ENCODE measurements at regions not wholly inside any gene's neighbourhood (a gene's known extent, or its start where the extent isn't known, plus 50 kb on each side); places are given as distances from the start of the nearest gene placed in this dataset.

- H3K27me3 ChIP-seq (ENCODE audit: insufficient read depth, low read depth, severe bottlenecking), result no peaks in the 10 kb centered on the region
- H3K9me3 ChIP-seq (ENCODE audit: severe bottlenecking), result no peaks in the 10 kb centered on the region
- no peak overlapping the region for H3K4me3 ChIP-seq (ENCODE audit: low read depth, low read length)
- no peaks in the 10 kb centered on the region for H3K36me3 ChIP-seq
- TF ChIP-seq, protein P1, sequence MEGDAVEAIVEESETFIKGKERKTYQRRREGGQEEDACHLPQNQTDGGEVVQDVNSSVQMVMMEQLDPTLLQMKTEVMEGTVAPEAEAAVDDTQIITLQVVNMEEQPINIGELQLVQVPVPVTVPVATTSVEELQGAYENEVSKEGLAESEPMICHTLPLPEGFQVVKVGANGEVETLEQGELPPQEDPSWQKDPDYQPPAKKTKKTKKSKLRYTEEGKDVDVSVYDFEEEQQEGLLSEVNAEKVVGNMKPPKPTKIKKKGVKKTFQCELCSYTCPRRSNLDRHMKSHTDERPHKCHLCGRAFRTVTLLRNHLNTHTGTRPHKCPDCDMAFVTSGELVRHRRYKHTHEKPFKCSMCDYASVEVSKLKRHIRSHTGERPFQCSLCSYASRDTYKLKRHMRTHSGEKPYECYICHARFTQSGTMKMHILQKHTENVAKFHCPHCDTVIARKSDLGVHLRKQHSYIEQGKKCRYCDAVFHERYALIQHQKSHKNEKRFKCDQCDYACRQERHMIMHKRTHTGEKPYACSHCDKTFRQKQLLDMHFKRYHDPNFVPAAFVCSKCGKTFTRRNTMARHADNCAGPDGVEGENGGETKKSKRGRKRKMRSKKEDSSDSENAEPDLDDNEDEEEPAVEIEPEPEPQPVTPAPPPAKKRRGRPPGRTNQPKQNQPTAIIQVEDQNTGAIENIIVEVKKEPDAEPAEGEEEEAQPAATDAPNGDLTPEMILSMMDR (IDR thresholded peaks at IDR 0.05; ENCODE audit: low read depth, low read length), result no peak
- H3K27ac ChIP-seq, result no peak overlapping the region
- no peak for DNase-seq
Measured at GRCh38 chr22:34115722-34116121, 195.4 kb upstream of the LARGE1 start.

DNA sequence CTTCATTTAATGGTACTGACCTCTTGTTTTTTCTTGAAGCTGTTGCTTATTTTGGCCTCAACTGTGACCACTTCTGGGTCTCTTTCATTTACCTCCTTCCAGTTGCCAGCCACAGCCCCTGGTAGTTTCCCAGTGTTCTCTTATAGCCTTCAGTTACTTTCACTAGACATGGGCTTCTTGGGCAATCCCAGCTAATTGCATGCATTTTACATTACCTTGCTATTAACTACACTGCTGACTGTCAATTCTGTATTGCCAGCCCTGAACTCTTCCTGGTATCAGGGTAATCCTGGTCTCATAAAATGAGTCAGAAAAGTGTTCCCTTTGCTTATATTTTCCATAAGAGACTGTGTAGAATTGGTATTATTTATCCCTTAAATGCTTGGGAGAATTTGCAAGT is 195.8 kb upstream of the LARGE1 start:
- H3K27me3 ChIP-seq (ENCODE audit: insufficient read depth, low read depth, severe bottlenecking), result no peaks in the 10 kb centered on the region
- DNase-seq, result no peak
- TF ChIP-seq, protein P1 (IDR thresholded peaks at IDR 0.05; ENCODE audit: low read depth, low read length), result no peak
- H3K36me3 ChIP-seq, result no peaks in the 10 kb centered on the region
- no peaks in the 10 kb centered on the region for H3K9me3 ChIP-seq (ENCODE audit: severe bottlenecking)
- no peak overlapping the region for H3K27ac ChIP-seq
- no peak overlapping the region for H3K4me3 ChIP-seq (ENCODE audit: low read depth, low read length)

GRCh38 chr22:34122042-34122441 is 201.8 kb upstream of the LARGE1 start:
- H3K36me3 ChIP-seq, result no peaks in the 10 kb centered on the region
- no peak overlapping the region for H3K27ac ChIP-seq
- no peaks in the 10 kb centered on the region for H3K27me3 ChIP-seq (ENCODE audit: insufficient read depth, low read depth, severe bottlenecking)
- no peaks in the 10 kb centered on the region for H3K9me3 ChIP-seq (ENCODE audit: severe bottlenecking)
- no peak overlapping the region for H3K4me3 ChIP-seq (ENCODE audit: low read depth, low read length)
- TF ChIP-seq, protein P1 (IDR thresholded peaks at IDR 0.05; ENCODE audit: low read depth, low read length), result no peak
- DNase-seq, result no peak

DNA sequence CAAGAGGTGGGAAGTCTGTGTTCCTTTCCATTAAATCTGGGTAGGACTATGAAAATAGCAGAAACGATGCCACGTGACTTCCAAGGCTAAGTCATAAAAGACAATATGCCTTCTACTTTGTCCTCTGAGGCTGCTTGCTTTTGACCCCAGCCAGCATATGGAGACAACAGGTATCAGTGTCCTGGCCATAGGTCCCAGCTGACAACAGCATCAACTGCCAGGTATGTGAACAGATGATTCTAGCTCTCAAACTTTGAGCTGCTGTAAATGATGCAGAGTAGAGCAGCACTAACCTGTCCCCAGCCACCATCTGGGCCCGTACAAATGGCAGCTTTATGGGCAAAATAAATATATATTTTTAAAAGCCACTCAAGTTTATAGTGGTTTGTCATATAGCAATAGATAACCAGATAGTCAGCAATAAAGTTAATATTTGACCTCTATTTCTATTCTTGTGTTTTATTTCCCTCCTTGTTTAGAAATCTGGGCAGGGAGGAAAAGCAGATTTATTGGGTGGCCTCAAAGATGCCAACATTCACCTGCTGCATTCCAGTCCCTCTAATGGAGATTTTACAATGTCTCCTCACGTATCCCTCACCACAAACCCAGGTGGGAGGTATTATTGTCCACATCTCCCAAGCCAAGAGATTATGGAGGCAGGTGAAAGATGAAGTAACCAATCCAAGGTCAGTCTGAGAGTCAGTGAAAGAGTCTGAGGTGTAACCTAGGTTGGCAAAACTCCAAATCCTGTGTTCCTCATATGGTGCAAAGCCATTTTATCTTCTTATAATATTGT is 209.6 kb upstream of the LARGE1 start:
- H3K27me3 ChIP-seq (ENCODE audit: insufficient read depth, low read depth, severe bottlenecking), result no peaks in the 10 kb centered on the region
- TF ChIP-seq, protein P1 (IDR thresholded peaks at IDR 0.05; ENCODE audit: low read depth, low read length), result no peak
- H3K36me3 ChIP-seq, result no peaks in the 10 kb centered on the region
- no peak overlapping the region for H3K4me3 ChIP-seq (ENCODE audit: low read depth, low read length)
- H3K27ac ChIP-seq, result no peak overlapping the region
- no peaks in the 10 kb centered on the region for H3K9me3 ChIP-seq (ENCODE audit: severe bottlenecking)
- no peak for DNase-seq

- no peak for DNase-seq
- H3K4me3 ChIP-seq (ENCODE audit: low read depth, low read length), result no peak overlapping the region
- no peaks in the 10 kb centered on the region for H3K9me3 ChIP-seq (ENCODE audit: severe bottlenecking)
- H3K27ac ChIP-seq, result no peak overlapping the region
- TF ChIP-seq, protein P1 (IDR thresholded peaks at IDR 0.05; ENCODE audit: low read depth, low read length), result no peak
- H3K27me3 ChIP-seq (ENCODE audit: insufficient read depth, low read depth, severe bottlenecking), result no peaks in the 10 kb centered on the region
- H3K36me3 ChIP-seq, result no peaks in the 10 kb centered on the region
Measured at GRCh38 chr22:34135749-34136148, 215.5 kb upstream of the LARGE1 start.

DNA sequence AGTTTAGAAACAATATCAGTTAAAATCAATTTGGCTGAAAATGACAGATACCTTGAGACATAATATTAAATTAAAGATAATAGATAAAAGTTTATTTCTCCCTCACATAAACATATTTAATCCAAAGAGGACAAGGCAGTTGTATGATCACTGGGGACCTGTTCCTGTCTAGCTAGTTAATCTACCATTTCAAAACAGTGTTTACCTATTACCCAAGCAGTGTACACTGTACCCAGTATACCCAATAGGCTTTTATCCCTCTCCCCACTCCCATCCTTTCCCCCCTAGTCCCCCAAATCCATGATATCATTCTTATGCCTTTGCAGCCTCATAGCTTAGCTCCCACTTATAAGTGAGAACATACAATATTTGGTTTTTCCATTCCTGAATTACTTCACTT is 229.7 kb upstream of the LARGE1 start:
- H3K4me3 ChIP-seq (ENCODE audit: low read depth, low read length), result no peak overlapping the region
- TF ChIP-seq, protein P1 (IDR thresholded peaks at IDR 0.05; ENCODE audit: low read depth, low read length), result no peak
- DNase-seq, result no peak
- no peak overlapping the region for H3K27ac ChIP-seq
- no peaks in the 10 kb centered on the region for H3K36me3 ChIP-seq
- H3K27me3 ChIP-seq (ENCODE audit: insufficient read depth, low read depth, severe bottlenecking), result no peaks in the 10 kb centered on the region
- peaks cover 3% of the 10 kb centered on the region for H3K9me3 ChIP-seq (ENCODE audit: severe bottlenecking)

Measured in WERI-Rb-1 (cell line).